Liver (tissue), 8 donors: ENCODE measurements at regions not wholly inside any gene's neighbourhood (a gene's known extent, or its start where the extent isn't known, plus 50 kb on each side); places are given as distances from the start of the nearest gene placed in this dataset.
A peak's percentile ranks its signal among the peaks of the same experiment; 100 is the strongest.

ENCODE experiments used
- DNase-seq: peaks from one replicate; pipeline ENCODE4 v3.0.0-alpha.2; 2017; ENCODE audit warnings: low spot score
- H3K27ac ChIP-seq, 2 donors: one replicate each; pipeline ENCODE4 v1.7.0; 2013; ENCODE audit warnings: inconsistent platforms in 2 of 2, low read length in 2 of 2, control low read depth in 1 of 2, low read depth in 1 of 2, mild to moderate bottlenecking in 1 of 2
- H3K27me3 ChIP-seq, 4 donors: one replicate each; pipeline versions ENCODE4 v1.6.1 to v1.7.0; 2013; ENCODE audit warnings: low read length in 3 of 4, inconsistent platforms in 1 of 4, mild to moderate bottlenecking in 1 of 4, moderate library complexity in 1 of 4; ENCODE audit not compliant: control insufficient read depth in 4 of 4, insufficient read depth in 4 of 4
- H3K36me3 ChIP-seq, 4 donors: one replicate each; pipeline versions ENCODE4 v1.6.1 to v1.7.0; 2013; ENCODE audit warnings: low read length in 3 of 4, mild to moderate bottlenecking in 3 of 4, low read depth in 1 of 4, moderate library complexity in 1 of 4; ENCODE audit not compliant: control insufficient read depth in 4 of 4, insufficient read depth in 3 of 4
- H3K4me1 ChIP-seq, 4 donors: one replicate each; pipeline versions ENCODE4 v1.6.1 to v1.7.0; 2013; ENCODE audit warnings: low read length in 3 of 4, mild to moderate bottlenecking in 3 of 4, moderate library complexity in 1 of 4; ENCODE audit not compliant: control insufficient read depth in 4 of 4, insufficient read depth in 4 of 4
- H3K4me3 ChIP-seq, 3 donors: one replicate each; pipeline versions ENCODE4 v1.6.1 to v1.7.0; 2013; ENCODE audit warnings: low read length in 3 of 3, control low read depth in 1 of 3, low read depth in 1 of 3, mild to moderate bottlenecking in 1 of 3
- H3K9ac ChIP-seq, 2 donors: one replicate each; pipeline ENCODE4 v1.7.0; 2013; ENCODE audit warnings: low read length in 2 of 2, mild to moderate bottlenecking in 2 of 2, moderate library complexity in 2 of 2, control low read depth in 1 of 2, low read depth in 1 of 2
- H3K9me3 ChIP-seq, 4 donors: one replicate each; pipeline versions ENCODE4 v1.6.1 to v1.7.0; 2013; ENCODE audit warnings: low read length in 3 of 4; ENCODE audit not compliant: control insufficient read depth in 4 of 4
- ATF3 ChIP-seq: IDR thresholded peaks from 2 replicates; pipeline ENCODE4 v1.6.1; 2016; ENCODE audit warnings: antibody characterized with exemption
- CTCF ChIP-seq: fragments of 150-350 bp; IDR thresholded peaks from 2 replicates; pipeline ENCODE4 v1.5.1; 2017; ENCODE audit warnings: improper control_type of control experiment, low read depth, low read length; ENCODE audit not compliant: missing input control
- EGR1 ChIP-seq, 2 donors: IDR thresholded peaks; 2 replicates each; pipeline ENCODE4 v1.6.1; 2016 to 2018; ENCODE audit warnings: antibody characterized with exemption in 2 of 2, low read depth in 2 of 2
- FOXA1 ChIP-seq: IDR thresholded peaks from 2 replicates; pipeline ENCODE4 v1.6.1; 2016; ENCODE audit warnings: antibody characterized with exemption
- FOXA2 ChIP-seq: IDR thresholded peaks from 2 replicates; pipeline ENCODE4 v1.6.1; 2016; ENCODE audit warnings: antibody characterized with exemption
- GABPA ChIP-seq, 2 donors: IDR thresholded peaks in 1 of 2; conservative IDR thresholded peaks in 1 of 2; 2 replicates each; pipeline ENCODE4 v1.6.1; 2016; ENCODE audit warnings: antibody characterized with exemption in 2 of 2, mild to moderate bottlenecking in 1 of 2, moderate library complexity in 1 of 2
- HNF4A ChIP-seq, 2 donors: conservative IDR thresholded peaks; 2 replicates each; pipeline ENCODE4 v1.6.1; 2016; ENCODE audit warnings: antibody characterized with exemption in 2 of 2, mild to moderate bottlenecking in 2 of 2
- HNF4G ChIP-seq: IDR thresholded peaks from 2 replicates; pipeline ENCODE4 v1.6.1; 2016; ENCODE audit warnings: antibody characterized with exemption
- JUND ChIP-seq, 2 donors: IDR thresholded peaks; 2 replicates each; pipeline ENCODE4 v1.6.1; 2016; ENCODE audit warnings: antibody characterized with exemption in 2 of 2
- MAX ChIP-seq: IDR thresholded peaks from 2 replicates; pipeline ENCODE4 v1.6.1; 2016; ENCODE audit warnings: antibody characterized with exemption
- NR2F2 ChIP-seq: IDR thresholded peaks from 2 replicates; pipeline ENCODE4 v1.6.1; 2016; ENCODE audit warnings: antibody characterized with exemption
- RAD21 ChIP-seq, 2 donors: IDR thresholded peaks; 2 replicates each; pipeline ENCODE4 v1.6.1; 2016; ENCODE audit warnings: antibody characterized with exemption in 2 of 2, mild to moderate bottlenecking in 2 of 2
- REST ChIP-seq: IDR thresholded peaks from 2 replicates; pipeline ENCODE4 v1.6.1; 2016; ENCODE audit warnings: antibody characterized with exemption, mild to moderate bottlenecking
- RXRA ChIP-seq, 2 donors: IDR thresholded peaks; 2 replicates each; pipeline ENCODE4 v1.6.1; 2017 to 2018; ENCODE audit warnings: antibody characterized with exemption in 2 of 2, mild to moderate bottlenecking in 1 of 2
- SP1 ChIP-seq: IDR thresholded peaks from 2 replicates; pipeline ENCODE4 v1.6.1; 2018; ENCODE audit warnings: antibody characterized with exemption, mild to moderate bottlenecking
- TAF1 ChIP-seq: conservative IDR thresholded peaks from 2 replicates; pipeline ENCODE4 v1.6.1; 2016; ENCODE audit warnings: antibody characterized with exemption, mild to moderate bottlenecking
- YY1 ChIP-seq: IDR thresholded peaks from 2 replicates; pipeline ENCODE4 v1.6.1; 2016; ENCODE audit warnings: antibody characterized with exemption, mild to moderate bottlenecking
- ZBTB33 ChIP-seq: IDR thresholded peaks from 2 replicates; pipeline ENCODE4 v1.6.1; 2016; ENCODE audit warnings: antibody characterized with exemption
- WGBS: extraction: QIAGEN DNeasy Blood & Tissue Kit; methylation state at CpG from one replicate; pipeline ENCODE4 v1.1.7; 2013; 5-methylcytosine and 5-hydroxymethylcytosine counted together
- donor health status: healthy.
- donor health status: healthy.
- donor health status: healthy.
- donor health status: healthy.
- donor health status: healthy.

GRCh38 chr3:30256474-30256873 lies 349.9 kb upstream of the TGFBR2 start (continued):
- TF ChIP-seq HNF4A (conservative IDR thresholded peaks at IDR 0.05), result no peak
- no peak for TF ChIP-seq RXRA (IDR thresholded peaks at IDR 0.05)

- H3K36me3 ChIP-seq, result no peaks in the 10 kb centered on the region
- no peak overlapping the region for H3K27ac ChIP-seq
- H3K4me1 ChIP-seq, result peaks cover 0 to 8% (median 1%) of the 10 kb centered on the region in 4 donors
- H3K4me3 ChIP-seq, result no peak overlapping the region
- H3K27me3 ChIP-seq, result no peaks in the 10 kb centered on the region
- no peaks in the 10 kb centered on the region for H3K9me3 ChIP-seq
- DNase-seq, result no peak
- peak; percentile 88 for TF ChIP-seq MAX
- no peak for TF ChIP-seq CTCF
- peak; percentile 31 to 46 for TF ChIP-seq JUND (IDR thresholded peaks at IDR 0.05)
- TF ChIP-seq NR2F2, result no peak
- TF ChIP-seq GABPA (IDR thresholded peaks at IDR 0.05 in 1 of 2, conservative IDR thresholded peaks at IDR 0.05 in 1 of 2), result peak in 1 of 2 donors; percentile 47
- TF ChIP-seq RXRA (IDR thresholded peaks at IDR 0.05), result peak; percentile 59 to 76
- TF ChIP-seq FOXA2, result peak; percentile 98
- TF ChIP-seq ATF3, result peak; percentile 28
- peak; percentile 96 for TF ChIP-seq FOXA1
- peak; percentile 45 for TF ChIP-seq REST
- peak; percentile 61 to 71 for TF ChIP-seq RAD21 (IDR thresholded peaks at IDR 0.05)
- TF ChIP-seq HNF4A (conservative IDR thresholded peaks at IDR 0.05), result peak; percentile 72 to 92
- no peak for TF ChIP-seq TAF1
- peak in 1 of 2 donors; percentile 78 for TF ChIP-seq EGR1 (IDR thresholded peaks at IDR 0.05; ENCODE audit: low read depth in 2 of 2)
- TF ChIP-seq YY1, result peak; percentile 93
- TF ChIP-seq SP1, result peak; percentile 88
- peak; percentile 63 for TF ChIP-seq ZBTB33
- TF ChIP-seq HNF4G, result peak; percentile 73
- H3K9ac ChIP-seq, result no peak overlapping the region
- 49% methylated on average over 4 of the region's 4 CpGs for WGBS
Measured at GRCh38 chr3:30258426-30259392, 347.7 kb upstream of the TGFBR2 start.
